HEK293T (cell line): ENCODE measurements at regions not wholly inside any gene's neighbourhood (a gene's known extent, or its start where the extent isn't known, plus 50 kb on each side); places are given as distances from the start of the nearest gene placed in this dataset.
"Not testable (repeated sequence)": the region's sequence is repeated elsewhere in the genome, so short reads cannot be mapped to it uniquely, and the experiment has no call there.

Source experiments
- CTCF ChIA-PET: fragments of 350-600 bp; formaldehyde crosslinking; extraction: SDS; loops from one replicate; lab custom pipeline; 2021; ENCODE audit warnings: antibody characterized with exemption, inconsistent platforms; lab: Yijun Ruan, JAX
- POLR2A ChIA-PET: fragments of 350-600 bp; formaldehyde crosslinking; extraction: SDS; loops from one replicate; lab custom pipeline; 2020; ENCODE audit warnings: antibody characterized with exemption, inconsistent platforms; lab: Yijun Ruan, JAX
- DNase-seq: peaks from one replicate; pipeline ENCODE4 v3.0.0; 2012; ENCODE audit warnings: mixed read lengths; ENCODE audit errors: extremely low spot score
- ARNT ChIP-seq: fragments of 450-650 bp; IDR thresholded peaks from 2 replicates; pipeline ENCODE4 v1.6.1; 2017; ENCODE audit warnings: mild to moderate bottlenecking
- BHLHE40 ChIP-seq: fragments of 450-650 bp; IDR thresholded peaks from 2 replicates; pipeline ENCODE4 v1.6.1; 2016; ENCODE audit warnings: mild to moderate bottlenecking, moderate library complexity, borderline replicate concordance
- CTBP1 ChIP-seq: fragments of 450-650 bp; IDR thresholded peaks from 2 replicates; pipeline ENCODE4 v1.6.1; 2016; ENCODE audit warnings: borderline replicate concordance
- ELF4 ChIP-seq: fragments of 450-650 bp; IDR thresholded peaks from 2 replicates; pipeline ENCODE4 v1.6.1; 2017; ENCODE audit warnings: antibody characterized with exemption
- FOXA1 ChIP-seq: fragments of 450-650 bp; IDR thresholded peaks from 2 replicates; pipeline ENCODE4 v1.6.1; 2016; ENCODE audit warnings: mild to moderate bottlenecking
- FOXK2 ChIP-seq: fragments of 450-650 bp; IDR thresholded peaks from 2 replicates; pipeline ENCODE4 v1.6.1; 2016; ENCODE audit warnings: mild to moderate bottlenecking
- FOXM1 ChIP-seq: fragments of 450-650 bp; IDR thresholded peaks from 2 replicates; pipeline ENCODE4 v1.6.1; 2017; ENCODE audit warnings: mild to moderate bottlenecking, borderline replicate concordance
- HDGF ChIP-seq: fragments of 450-650 bp; IDR thresholded peaks from 2 replicates; pipeline ENCODE4 v1.6.1; 2017; ENCODE audit warnings: antibody characterized with exemption, borderline replicate concordance
- L3MBTL2 ChIP-seq: fragments of 450-650 bp; conservative IDR thresholded peaks from 2 replicates; pipeline ENCODE4 v1.6.1; 2016; ENCODE audit warnings: mild to moderate bottlenecking
- LEF1 ChIP-seq: fragments of 450-650 bp; IDR thresholded peaks from 2 replicates; pipeline ENCODE4 v1.6.1; 2017; ENCODE audit warnings: mild to moderate bottlenecking, borderline replicate concordance
- NFRKB ChIP-seq: fragments of 450-650 bp; IDR thresholded peaks from 2 replicates; pipeline ENCODE4 v1.6.1; 2016; ENCODE audit warnings: mild to moderate bottlenecking, moderate library complexity
- PKNOX1 ChIP-seq: fragments of 450-650 bp; IDR thresholded peaks from 2 replicates; pipeline ENCODE4 v1.6.1; 2016
- SP1 ChIP-seq: fragments of 450-650 bp; IDR thresholded peaks from 2 replicates; pipeline ENCODE4 v1.6.1; 2017
- SUZ12 ChIP-seq: fragments of 450-650 bp; IDR thresholded peaks from 2 replicates; pipeline ENCODE4 v1.6.1; 2016; ENCODE audit warnings: mild to moderate bottlenecking
- TARDBP ChIP-seq: fragments of 450-650 bp; IDR thresholded peaks from 2 replicates; pipeline ENCODE4 v1.6.1; 2016
- ZNF384 ChIP-seq: fragments of 450-650 bp; IDR thresholded peaks from 2 replicates; pipeline ENCODE4 v1.6.1; 2016

- TF ChIP-seq SP1 (no peak), ELF4 (no peak), LEF1 (no peak), NFRKB (no peak), SUZ12 (no peak), PKNOX1 (no peak), HDGF (no peak), ARNT (no peak)
- no peak for DNase-seq
- ChIA-PET POLR2A (no interaction called here), CTCF (interaction anchor here (0.6 to 1.0 kb wide), 4 partner anchors 17 to 518 kb away, joined by 3 to 5 read pairs (median 4); no protein-coding TSS in a partner anchor)
Measured at GRCh38 chr6:90457867-90458259, 129.0 kb downstream of the MAP3K7 start.

GRCh38 chr6:90456997-90457866, 129.6 kb downstream of the MAP3K7 start:
- CTCF ChIA-PET, result interaction anchor here (0.6 to 0.7 kb wide), 5 partner anchors 20 to 504 kb away, joined by 3 to 4 read pairs (median 3); no protein-coding TSS in a partner anchor
- POLR2A ChIA-PET, DNase-seq: not testable (repeated sequence)

- DNase-seq, result no peak
- ChIA-PET POLR2A (no interaction called here), CTCF (interaction anchor here (0.7 kb wide), 1 partner anchor 160 kb away, joined by 3 read pairs; no protein-coding TSS in a partner anchor)
- TF ChIP-seq TARDBP (no peak), FOXM1 (no peak), CTBP1 (no peak), L3MBTL2 (no peak), ELF4 (no peak), SUZ12 (no peak)
Measured at GRCh38 chr6:90456001-90456400, 130.9 kb downstream of the MAP3K7 start.

GRCh38 chr6:90454836-90455427, 131.9 kb downstream of the MAP3K7 start:
- CTCF ChIA-PET, result no interaction called here
- DNase-seq, result no peak
- TF ChIP-seq FOXM1 (no peak), FOXA1 (no peak), ZNF384 (no peak), ARNT (no peak)
- POLR2A ChIA-PET, result interaction anchor here (1.3 kb wide), 1 partner anchor 13 kb away, joined by 3 read pairs; no protein-coding TSS in a partner anchor

GRCh38 chr6:90450268-90450953, 136.5 kb downstream of the MAP3K7 start:
- TF ChIP-seq FOXM1 (no peak), ELF4 (no peak), ZNF384 (no peak), BHLHE40 (no peak), CTBP1 (no peak), LEF1 (no peak), TARDBP (no peak), SP1 (no peak), PKNOX1 (no peak), ARNT (no peak), FOXK2 (no peak), SUZ12 (no peak), L3MBTL2 (no peak), HDGF (no peak), NFRKB (no peak), FOXA1 (no peak)
- no peak for DNase-seq
- ChIA-PET CTCF (interaction anchor here (1.3 kb wide), 1 partner anchor 57 kb away, joined by 3 read pairs; no protein-coding TSS in a partner anchor), POLR2A (interaction anchor here (1.1 kb wide), 1 partner anchor 10 kb away, joined by 3 read pairs; no protein-coding TSS in a partner anchor)

- no peak for DNase-seq
- ChIA-PET CTCF (interaction anchor here (0.6 kb wide), 1 partner anchor 1279 kb away, joined by 3 read pairs; no protein-coding TSS in a partner anchor), POLR2A (no interaction called here)
- TF ChIP-seq NFRKB, result no peak
- TF ChIP-seq PKNOX1, result no peak
- no peak for TF ChIP-seq LEF1
- TF ChIP-seq SP1, result no peak
- TF ChIP-seq FOXM1, result no peak
- no peak for TF ChIP-seq BHLHE40
- no peak for TF ChIP-seq ELF4
- no peak for TF ChIP-seq FOXK2
- no peak for TF ChIP-seq ZNF384
- no peak for TF ChIP-seq SUZ12
- no peak for TF ChIP-seq TARDBP
- no peak for TF ChIP-seq ARNT
- no peak for TF ChIP-seq L3MBTL2
- TF ChIP-seq HDGF, result no peak
- no peak for TF ChIP-seq CTBP1
- TF ChIP-seq FOXA1, result no peak
Measured at GRCh38 chr6:90449311-90449710, 137.6 kb downstream of the MAP3K7 start.
